ENCODE measurements at regions not wholly inside any gene's neighbourhood (a gene's known extent, or its start where the extent isn't known, plus 50 kb on each side); places are given as distances from the start of the nearest gene placed in this dataset.
A peak's percentile ranks its signal among the peaks of the same experiment; 100 is the strongest.
"Not testable (repeated sequence)": the region's sequence is repeated elsewhere in the genome, so short reads cannot be mapped to it uniquely, and the experiment has no call there.

GRCh38 chr2:220371211-220371610 lies 743.8 kb downstream of the SLC4A3 start:
- DNase-seq: no peak

- DNase-seq: peak; percentile 55
Observed at GRCh38 chr2:220373878-220374277, 746.4 kb downstream of the SLC4A3 start.

- DNase-seq: no peak
Observed at GRCh38 chr2:220374282-220374681, 746.9 kb downstream of the SLC4A3 start.

GRCh38 chr2:220377482-220378155 lies 750.2 kb downstream of the SLC4A3 start:
- no peak for DNase-seq

GRCh38 chr2:220387758-220388157 lies 760.3 kb downstream of the SLC4A3 start:
- DNase-seq: not testable (repeated sequence)

GRCh38 chr2:220393711-220394110 lies 766.3 kb downstream of the SLC4A3 start:
- DNase-seq: no peak

- peak; percentile 11 for DNase-seq
Observed at GRCh38 chr2:220394433-220394832, 767.0 kb downstream of the SLC4A3 start.

GRCh38 chr2:220396287-220396686 lies 768.9 kb downstream of the SLC4A3 start:
- no peak for DNase-seq

- DNase-seq: no peak
Observed at GRCh38 chr2:220410296-220410695, 782.9 kb downstream of the SLC4A3 start.

- no peak for DNase-seq
Observed at GRCh38 chr2:220417503-220417902, 790.1 kb downstream of the SLC4A3 start.

- DNase-seq: no peak
Observed at GRCh38 chr2:220419647-220420046, 792.2 kb downstream of the SLC4A3 start.

GRCh38 chr2:220420820-220421219 lies 793.4 kb downstream of the SLC4A3 start:
- no peak for DNase-seq

GRCh38 chr2:220422676-220423075 lies 795.2 kb downstream of the SLC4A3 start:
- no peak for DNase-seq

GRCh38 chr2:220424561-220424960 lies 797.1 kb downstream of the SLC4A3 start:
- no peak for DNase-seq

- no peak for DNase-seq
Observed at GRCh38 chr2:220432645-220433044, 805.2 kb downstream of the SLC4A3 start.

- no peak for DNase-seq
Observed at GRCh38 chr2:220433131-220433530, 805.7 kb downstream of the SLC4A3 start.

- DNase-seq: peak; percentile 64
Observed at GRCh38 chr2:220434385-220434784, 807.0 kb downstream of the SLC4A3 start.

- no peak for DNase-seq
Observed at GRCh38 chr2:220437938-220438337, 810.5 kb downstream of the SLC4A3 start.

- DNase-seq: no peak
Observed at GRCh38 chr2:220440731-220441130, 813.3 kb downstream of the SLC4A3 start.

- DNase-seq: no peak
Observed at GRCh38 chr2:220441404-220441803, 814.0 kb downstream of the SLC4A3 start.

GRCh38 chr2:220442012-220442411 lies 814.6 kb downstream of the SLC4A3 start:
- no peak for DNase-seq

GRCh38 chr2:220445429-220446105 lies 818.1 kb downstream of the SLC4A3 start:
- peak; percentile 10 for DNase-seq

GRCh38 chr2:220446106-220446712 lies 818.8 kb downstream of the SLC4A3 start:
- no peak for DNase-seq

GRCh38 chr2:220450846-220451245 lies 823.4 kb downstream of the SLC4A3 start:
- no peak for DNase-seq

Measured in HCEC 1CT (cell line).